Astrocyte (in vitro differentiated cells and primary cell): ENCODE measurements at regions not wholly inside any gene's neighbourhood (a gene's known extent, or its start where the extent isn't known, plus 50 kb on each side); places are given as distances from the start of the nearest gene placed in this dataset.

Experiments used
- CTCF ChIP-seq: IDR thresholded peaks from 2 replicates; pipeline ENCODE4 v1.5.1; 2011; ENCODE audit warnings: low read depth, mild to moderate bottlenecking, inconsistent platforms, low read length, moderate library complexity; ENCODE audit not compliant: insufficient read depth
- EZH2 ChIP-seq: IDR thresholded peaks from 2 replicates; pipeline ENCODE4 v1.6.1; 2012; ENCODE audit warnings: mild to moderate bottlenecking, low read length, inconsistent platforms; ENCODE audit not compliant: insufficient read depth

GRCh38 chr2:188675391-188676009 lies 298.7 kb upstream of the COL3A1 start:
- no peak for TF ChIP-seq CTCF
- TF ChIP-seq EZH2, result no peak
